HG03066 (cell line): ENCODE measurements at regions not wholly inside any gene's neighbourhood (a gene's known extent, or its start where the extent isn't known, plus 50 kb on each side); places are given as distances from the start of the nearest gene placed in this dataset.
"Not testable (repeated sequence)": the region's sequence is repeated elsewhere in the genome, so short reads cannot be mapped to it uniquely, and the experiment has no call there.

Source experiments
- ATAC-seq: cut with Tn5 transposase; IDR thresholded peaks from one replicate; pipeline ENCODE4 v1.9.1; 2021; ENCODE audit warnings: low read depth; ENCODE audit not compliant: unreplicated experiment

GRCh38 chr9:104269996-104270963 is 176.2 kb downstream of the SMC2 start:
- ATAC-seq = no peak

- ATAC-seq = no peak
Observed at GRCh38 chr9:104276709-104277245, 182.7 kb downstream of the SMC2 start.

GRCh38 chr9:104278929-104279496 is 184.9 kb downstream of the SMC2 start:
- ATAC-seq = no peak

GRCh38 chr9:104279535-104280177 is 185.5 kb downstream of the SMC2 start:
- ATAC-seq = no peak

GRCh38 chr9:104280178-104280560 is 186.1 kb downstream of the SMC2 start:
- no peak for ATAC-seq

GRCh38 chr9:104280711-104281110 is 186.6 kb downstream of the SMC2 start:
- no peak for ATAC-seq

GRCh38 chr9:104286187-104286586 is 192.1 kb downstream of the SMC2 start:
- ATAC-seq = no peak

- ATAC-seq = no peak
Observed at GRCh38 chr9:104286799-104287198, 192.7 kb downstream of the SMC2 start.

GRCh38 chr9:104287253-104287878 is 193.3 kb downstream of the SMC2 start:
- ATAC-seq = no peak

GRCh38 chr9:104293877-104294276 is 199.8 kb downstream of the SMC2 start:
- no peak for ATAC-seq

- ATAC-seq = no peak
Observed at GRCh38 chr9:104300124-104300523, 203.9 kb upstream of the OR13F1 start.

- ATAC-seq = no peak
Observed at GRCh38 chr9:104301755-104302154, 202.3 kb upstream of the OR13F1 start.

- no peak for ATAC-seq
Observed at GRCh38 chr9:104302775-104303174, 201.3 kb upstream of the OR13F1 start.

- no peak for ATAC-seq
Observed at GRCh38 chr9:104304925-104305324, 199.1 kb upstream of the OR13F1 start.

- no peak for ATAC-seq
Observed at GRCh38 chr9:104313396-104314110, 190.5 kb upstream of the OR13F1 start.

GRCh38 chr9:104316201-104317009 is 187.7 kb upstream of the OR13F1 start:
- not testable (repeated sequence) for ATAC-seq

- ATAC-seq = no peak
Observed at GRCh38 chr9:104319198-104319597, 184.9 kb upstream of the OR13F1 start.

GRCh38 chr9:104319685-104320084 is 184.4 kb upstream of the OR13F1 start:
- ATAC-seq = no peak

GRCh38 chr9:104322596-104322995 is 181.5 kb upstream of the OR13F1 start:
- no peak for ATAC-seq
